Mucosa of descending colon (tissue), 3 donors: ENCODE measurements at regions not wholly inside any gene's neighbourhood (a gene's known extent, or its start where the extent isn't known, plus 50 kb on each side); places are given as distances from the start of the nearest gene placed in this dataset.

Source experiments
- ATAC-seq: fragments of 200-7000 bp; cut with Tn5 transposase; one replicate; pipeline ENCODE4 v1.9.1; 2020; ENCODE audit warnings: mild to moderate bottlenecking, moderate library complexity
- DNase-seq, 3 donors: peaks; one replicate each; pipeline ENCODE4 v3.0.0-alpha.2; 2020
- H3K36me3 ChIP-seq: fragments of 200-600 bp; one replicate; pipeline ENCODE4 v1.8.0; 2021; ENCODE audit warnings: low read depth, mild to moderate bottlenecking
- H3K4me1 ChIP-seq: fragments of 200-600 bp; one replicate; pipeline ENCODE4 v1.8.0; 2021; ENCODE audit warnings: low read depth, mild to moderate bottlenecking
- H3K4me3 ChIP-seq: fragments of 200-600 bp; one replicate; pipeline ENCODE4 v1.8.0; 2021; ENCODE audit warnings: mild to moderate bottlenecking
- H3K9me3 ChIP-seq: fragments of 200-600 bp; one replicate; pipeline ENCODE4 v1.8.0; 2021; ENCODE audit warnings: mild to moderate bottlenecking
- CTCF ChIP-seq: fragments of 200-600 bp; IDR thresholded peaks from one replicate; pipeline ENCODE4 v1.8.0; 2022; ENCODE audit warnings: antibody characterized with exemption, mild to moderate bottlenecking
- intact Hi-C, 2 donors: fragments of 100-400 bp; cut with DNase I in 1 of 2; cut with micrococcal nuclease in 1 of 2; formaldehyde crosslinking; loops; one replicate each; pipeline versions ENCODE4 v1.11.0 to v1.11.1; 2022; cut with DNase I, micrococcal nuclease
- donor health status: DM: no; HTN: no; CAD: no; lungs with moderate emphysema.
- donor health status: DM: no; HTN: no; CAD: no.
- donor health status: DM: no; HTN: yes; CAD: no.

- ATAC-seq (no peak), DNase-seq (no peak)
- no peak for TF ChIP-seq CTCF
- H3K4me1 ChIP-seq = no peaks in the 10 kb centered on the region
- H3K36me3 ChIP-seq = no peaks in the 10 kb centered on the region
- no peaks in the 10 kb centered on the region for H3K9me3 ChIP-seq
- H3K4me3 ChIP-seq = no peak overlapping the region
- intact Hi-C loops = no loop called here
Measured at GRCh38 chr5:159559337-159559736, 229.1 kb upstream of the IL12B start.

DNA sequence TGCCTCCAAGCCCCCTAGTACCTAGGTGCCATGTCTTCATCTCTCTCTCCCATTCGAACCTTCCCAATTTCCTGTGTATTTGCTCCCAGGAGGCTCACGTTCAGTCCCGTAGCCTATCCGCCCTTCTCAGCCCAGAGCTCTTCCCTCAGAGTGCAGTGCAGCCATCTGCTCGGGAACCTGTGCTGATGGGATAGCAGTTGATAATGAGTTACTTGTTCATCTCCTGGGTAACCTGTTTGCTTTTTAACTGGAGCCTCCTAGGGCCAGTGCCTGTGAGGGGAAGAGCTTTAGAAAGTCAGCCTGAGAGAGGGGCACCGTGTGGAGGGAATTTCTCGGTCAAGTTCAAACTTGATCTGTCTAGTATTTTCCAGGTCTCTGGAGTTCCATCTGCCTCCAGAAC lies 229.8 kb upstream of the IL12B start:
- H3K36me3 ChIP-seq = no peaks in the 10 kb centered on the region
- no peak overlapping the region for H3K4me3 ChIP-seq
- TF ChIP-seq CTCF = no peak
- DNase-seq (no peak), ATAC-seq (no peak)
- H3K4me1 ChIP-seq = no peaks in the 10 kb centered on the region
- no peaks in the 10 kb centered on the region for H3K9me3 ChIP-seq
- intact Hi-C loops = no loop called here

DNA sequence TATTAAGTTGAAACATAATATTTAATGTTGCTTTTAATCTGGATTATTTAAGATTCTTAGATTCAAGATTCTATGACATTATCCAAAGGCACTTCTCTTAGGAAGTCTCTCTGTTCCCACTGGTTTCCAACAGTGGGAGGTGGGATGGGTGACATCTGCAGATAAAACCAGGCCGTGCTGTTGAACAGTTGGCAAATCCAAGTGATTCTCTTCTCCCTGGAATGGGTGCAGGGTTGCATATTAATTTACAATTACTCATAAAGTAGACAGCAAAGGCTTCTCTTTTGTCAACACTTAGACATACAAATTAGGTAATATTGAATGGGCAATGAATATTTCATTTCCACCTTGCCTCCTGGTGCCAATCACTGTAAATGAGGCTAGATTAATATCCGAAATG lies 233.7 kb upstream of the IL12B start:
- DNase-seq (no peak), ATAC-seq (no peak)
- Histone ChIP-seq H3K9me3 (no peaks in the 10 kb centered on the region), H3K4me1 (no peaks in the 10 kb centered on the region), H3K4me3 (no peak overlapping the region), H3K36me3 (no peaks in the 10 kb centered on the region)
- no peak for TF ChIP-seq CTCF
- intact Hi-C loops = no loop called here

DNA sequence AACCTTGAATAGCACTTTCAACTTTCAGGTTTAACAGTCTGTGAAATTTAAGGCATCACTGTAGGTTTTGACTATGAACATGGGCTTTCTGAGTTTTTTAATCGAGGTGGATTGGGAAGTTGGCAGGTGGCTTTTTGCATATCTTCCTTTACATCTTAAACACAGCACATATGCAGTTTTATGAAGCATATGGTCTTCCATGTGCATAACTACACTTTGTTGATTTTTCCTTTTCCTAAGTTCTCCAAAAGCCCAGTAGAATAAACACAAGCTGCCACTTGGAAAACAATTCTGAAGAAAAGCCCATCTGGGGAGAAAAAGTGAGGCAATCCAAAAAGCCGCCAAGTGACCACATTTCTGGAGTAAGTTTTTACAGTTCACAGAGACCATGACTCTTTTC lies 236.5 kb upstream of the IL12B start:
- Histone ChIP-seq H3K36me3 (no peaks in the 10 kb centered on the region), H3K4me1 (no peaks in the 10 kb centered on the region), H3K9me3 (no peaks in the 10 kb centered on the region), H3K4me3 (no peak overlapping the region)
- no peak for TF ChIP-seq CTCF
- DNase-seq = no peak
- intact Hi-C loops = no loop called here
- no peak for ATAC-seq

GRCh38 chr5:159567461-159567860 lies 237.2 kb upstream of the IL12B start:
- no peak for DNase-seq
- Histone ChIP-seq H3K4me1 (no peaks in the 10 kb centered on the region), H3K36me3 (no peaks in the 10 kb centered on the region), H3K4me3 (no peak overlapping the region), H3K9me3 (no peaks in the 10 kb centered on the region)
- ATAC-seq = no peak
- no peak for TF ChIP-seq CTCF
- intact Hi-C loops = no loop called here

DNA sequence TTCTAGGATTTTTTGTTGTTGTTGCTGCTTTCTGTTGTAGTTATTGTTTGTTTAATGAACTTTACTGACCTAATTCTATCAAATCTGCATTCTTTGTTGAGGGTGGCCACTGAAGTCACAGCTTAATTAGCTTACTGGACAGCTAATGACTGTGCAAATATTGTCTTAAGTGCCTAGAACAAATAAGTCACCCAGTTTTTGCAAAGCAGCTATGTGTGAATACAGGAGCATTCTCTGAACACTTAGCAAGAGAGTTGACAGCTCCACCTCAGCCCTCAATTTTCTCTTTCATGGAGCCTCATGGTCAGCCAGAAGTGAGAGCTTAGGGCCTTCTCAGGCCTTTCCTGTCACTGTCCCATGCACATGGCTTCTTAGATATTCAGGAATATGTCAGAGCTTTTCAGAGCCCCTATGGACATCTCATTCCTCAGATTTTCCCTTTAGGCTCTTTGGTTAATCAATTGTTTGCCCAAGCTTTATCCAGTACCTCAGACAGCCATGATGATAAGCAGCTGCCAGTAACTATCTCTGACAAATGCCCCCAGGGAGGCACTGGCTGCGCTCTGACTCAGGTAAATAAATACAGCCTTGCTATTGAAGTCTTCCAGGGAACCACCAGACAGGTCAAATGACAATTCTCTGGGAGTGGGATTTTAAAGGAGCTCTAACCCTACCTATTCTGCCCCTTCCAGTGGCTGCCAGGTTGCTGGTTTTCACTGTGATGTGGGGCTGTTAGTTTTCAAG lies 241.4 kb upstream of the IL12B start:
- H3K4me1 ChIP-seq = no peaks in the 10 kb centered on the region
- no peak overlapping the region for H3K4me3 ChIP-seq
- H3K9me3 ChIP-seq = no peaks in the 10 kb centered on the region
- intact Hi-C loops = no loop called here
- no peaks in the 10 kb centered on the region for H3K36me3 ChIP-seq
- ATAC-seq (no peak), DNase-seq (no peak)
- no peak for TF ChIP-seq CTCF
